ENCODE measurements at regions not wholly inside any gene's neighbourhood (a gene's known extent, or its start where the extent isn't known, plus 50 kb on each side); places are given as distances from the start of the nearest gene placed in this dataset.

- no peak for TF ChIP-seq CTCF (IDR thresholded peaks at IDR 0.05)
These were observed 184.7 kb downstream of the SOX9 start for GRCh38 chr17:72305472-72305871.

GRCh38 chr17:72306037-72306436 is 185.2 kb downstream of the SOX9 start:
- no peak for TF ChIP-seq CTCF (IDR thresholded peaks at IDR 0.05)

- TF ChIP-seq CTCF (IDR thresholded peaks at IDR 0.05) = no peak
These were observed 187.0 kb downstream of the SOX9 start for GRCh38 chr17:72307836-72308235.

- TF ChIP-seq CTCF (IDR thresholded peaks at IDR 0.05) = no peak
These were observed 188.0 kb downstream of the SOX9 start for GRCh38 chr17:72308744-72309385.

- no peak for TF ChIP-seq CTCF (IDR thresholded peaks at IDR 0.05)
These were observed 190.2 kb downstream of the SOX9 start for GRCh38 chr17:72311004-72311403.

- TF ChIP-seq CTCF (IDR thresholded peaks at IDR 0.05) = no peak
These were observed 194.5 kb downstream of the SOX9 start for GRCh38 chr17:72315122-72315913.

- TF ChIP-seq CTCF (IDR thresholded peaks at IDR 0.05) = no peak
These were observed 197.3 kb downstream of the SOX9 start for GRCh38 chr17:72318131-72318530.
